ENCODE measurements at regions not wholly inside any gene's neighbourhood (a gene's known extent, or its start where the extent isn't known, plus 50 kb on each side); places are given as distances from the start of the nearest gene placed in this dataset.

DNA sequence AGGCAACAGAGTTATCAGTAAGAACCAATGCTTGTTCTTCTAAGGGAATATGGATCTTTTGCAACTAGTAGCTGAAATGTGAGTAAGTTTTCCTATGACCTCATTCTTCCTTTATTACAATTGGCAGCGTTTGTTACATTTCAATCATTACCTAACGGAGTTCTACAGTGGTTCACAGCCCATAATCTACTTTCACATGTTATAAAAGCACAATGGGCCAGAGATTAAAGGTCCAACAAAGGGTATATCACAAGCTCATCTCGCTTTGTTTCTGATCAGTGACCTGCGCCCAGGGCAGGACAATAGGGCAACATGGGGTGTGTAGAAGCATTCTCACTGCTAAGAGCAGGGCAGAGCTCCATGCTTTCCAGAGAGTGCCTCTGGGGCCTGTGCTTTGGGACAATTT is 279.9 kb upstream of the DYNLRB2 start:
- TF ChIP-seq, protein P1, sequence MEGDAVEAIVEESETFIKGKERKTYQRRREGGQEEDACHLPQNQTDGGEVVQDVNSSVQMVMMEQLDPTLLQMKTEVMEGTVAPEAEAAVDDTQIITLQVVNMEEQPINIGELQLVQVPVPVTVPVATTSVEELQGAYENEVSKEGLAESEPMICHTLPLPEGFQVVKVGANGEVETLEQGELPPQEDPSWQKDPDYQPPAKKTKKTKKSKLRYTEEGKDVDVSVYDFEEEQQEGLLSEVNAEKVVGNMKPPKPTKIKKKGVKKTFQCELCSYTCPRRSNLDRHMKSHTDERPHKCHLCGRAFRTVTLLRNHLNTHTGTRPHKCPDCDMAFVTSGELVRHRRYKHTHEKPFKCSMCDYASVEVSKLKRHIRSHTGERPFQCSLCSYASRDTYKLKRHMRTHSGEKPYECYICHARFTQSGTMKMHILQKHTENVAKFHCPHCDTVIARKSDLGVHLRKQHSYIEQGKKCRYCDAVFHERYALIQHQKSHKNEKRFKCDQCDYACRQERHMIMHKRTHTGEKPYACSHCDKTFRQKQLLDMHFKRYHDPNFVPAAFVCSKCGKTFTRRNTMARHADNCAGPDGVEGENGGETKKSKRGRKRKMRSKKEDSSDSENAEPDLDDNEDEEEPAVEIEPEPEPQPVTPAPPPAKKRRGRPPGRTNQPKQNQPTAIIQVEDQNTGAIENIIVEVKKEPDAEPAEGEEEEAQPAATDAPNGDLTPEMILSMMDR (IDR thresholded peaks at IDR 0.05), result no peak
- no peak for TF ChIP-seq POLR2A (IDR thresholded peaks at IDR 0.05)
